ENCODE measurements at regions not wholly inside any gene's neighbourhood (a gene's known extent, or its start where the extent isn't known, plus 50 kb on each side); places are given as distances from the start of the nearest gene placed in this dataset.

- no peak for TF ChIP-seq CTCF (IDR thresholded peaks at IDR 0.05 in 4 of 5, conservative IDR thresholded peaks at IDR 0.05 in 1 of 5)
- TF ChIP-seq POLR2A (IDR thresholded peaks at IDR 0.05) = no peak
Observed at GRCh38 chr21:31429506-31429905, 85.4 kb upstream of the TIAM1 start.
